ENCODE measurements at regions not wholly inside any gene's neighbourhood (a gene's known extent, or its start where the extent isn't known, plus 50 kb on each side); places are given as distances from the start of the nearest gene placed in this dataset.
A peak's percentile ranks its signal among the peaks of the same experiment; 100 is the strongest.

DNA sequence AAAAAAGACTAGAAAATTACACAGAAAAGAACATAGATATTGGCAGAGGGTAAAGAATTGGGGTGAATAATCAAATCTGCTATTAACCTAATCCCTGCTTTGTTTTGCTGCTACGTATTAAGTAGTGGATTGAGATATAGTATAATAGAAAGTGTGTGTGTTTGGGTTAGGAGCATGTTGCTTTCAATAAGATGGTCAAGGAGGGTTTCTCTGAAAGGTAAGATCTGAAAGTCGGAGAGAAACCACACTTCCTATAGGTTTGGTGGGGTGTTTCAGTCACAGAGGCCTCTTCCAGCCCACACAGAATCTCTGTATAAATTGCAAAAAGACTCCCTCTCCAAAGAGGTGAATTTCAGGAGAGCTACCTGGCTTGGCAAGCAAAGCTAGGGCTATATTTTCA is 345.7 kb upstream of the SATB1 start:
- no peak for DNase-seq

DNA sequence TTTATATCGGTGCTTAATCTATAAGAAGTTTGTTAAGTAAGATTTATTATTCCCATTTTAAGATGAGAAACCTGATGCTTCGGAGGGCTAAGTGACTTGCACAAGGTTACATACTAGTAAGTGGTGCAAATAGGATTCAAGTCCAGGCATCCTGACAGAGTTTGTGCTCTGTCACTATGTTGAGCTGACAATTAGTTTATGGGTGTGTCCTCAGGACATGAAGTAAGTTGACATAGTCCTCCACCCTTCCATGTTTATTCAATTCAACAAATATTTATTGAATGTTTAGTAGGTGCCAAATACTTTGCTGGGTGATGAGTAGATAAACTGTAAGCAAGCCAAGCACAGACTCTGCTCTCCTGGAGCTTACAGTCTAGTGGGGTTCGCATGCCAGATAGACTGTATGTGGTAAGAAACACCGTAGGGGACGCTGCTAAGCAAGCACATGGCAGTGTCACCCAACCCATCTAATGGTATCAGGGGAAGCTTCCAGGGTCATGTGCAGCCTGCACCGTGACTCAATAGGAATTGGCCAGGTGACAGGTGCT is 342.7 kb upstream of the SATB1 start:
- DNase-seq, result no peak

DNA sequence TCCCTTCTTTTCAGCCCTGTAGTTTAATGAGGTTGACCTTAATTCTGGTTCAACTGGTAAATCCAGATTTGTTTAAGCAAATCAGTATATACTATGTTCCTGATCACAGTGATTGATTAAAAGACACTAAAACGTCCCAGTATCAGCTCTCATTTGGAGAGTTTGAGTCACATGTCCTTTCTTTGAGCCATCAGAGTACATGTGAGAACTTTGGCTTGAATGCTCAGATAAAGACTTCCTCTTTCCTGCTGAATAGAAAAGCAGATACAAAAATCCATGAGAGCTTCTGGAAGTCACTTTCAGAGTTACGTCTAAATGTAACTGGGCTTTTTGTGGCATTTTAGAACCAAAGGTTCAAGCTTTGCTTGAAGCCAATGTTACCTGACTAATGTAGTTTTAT is 341.8 kb upstream of the SATB1 start:
- DNase-seq, result no peak

DNA sequence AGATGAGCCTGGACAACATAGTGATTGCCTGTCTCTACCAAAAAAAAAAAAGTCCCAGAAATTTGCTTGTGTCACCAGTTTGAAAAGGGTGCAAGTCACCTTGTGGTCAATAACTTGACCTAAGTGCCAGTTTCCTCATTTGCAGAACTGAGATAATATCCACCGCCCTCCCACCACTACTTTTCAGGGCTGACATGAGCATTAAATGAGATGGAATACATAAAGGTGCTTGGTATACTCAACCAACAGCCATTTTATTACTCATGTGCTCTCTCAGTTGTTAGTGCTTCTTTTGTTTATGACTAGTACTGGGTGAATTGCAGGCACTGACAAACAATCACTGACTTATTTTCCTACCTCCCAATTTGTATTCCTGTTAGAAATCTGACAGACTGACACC is 340.5 kb upstream of the SATB1 start:
- no peak for DNase-seq

DNA sequence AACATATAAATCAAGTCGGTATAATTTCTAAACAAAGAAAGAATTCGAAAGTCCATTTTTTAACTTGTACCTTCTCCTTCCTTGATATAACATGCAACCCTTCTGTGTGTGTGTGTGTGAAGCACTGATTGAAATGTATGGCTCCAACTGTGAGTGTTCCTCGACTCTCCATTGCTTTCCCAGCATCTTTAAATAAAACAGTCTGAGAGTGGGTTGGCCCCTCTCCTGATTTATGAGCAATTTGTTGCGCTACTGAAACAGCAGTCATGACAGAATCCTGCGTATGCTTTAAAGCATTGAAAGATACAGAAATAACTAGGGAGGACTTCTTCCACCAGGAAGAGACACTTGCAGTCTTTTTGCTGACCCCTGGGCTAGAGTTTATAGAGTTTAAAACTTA is 340.0 kb upstream of the SATB1 start:
- DNase-seq, result no peak

DNA sequence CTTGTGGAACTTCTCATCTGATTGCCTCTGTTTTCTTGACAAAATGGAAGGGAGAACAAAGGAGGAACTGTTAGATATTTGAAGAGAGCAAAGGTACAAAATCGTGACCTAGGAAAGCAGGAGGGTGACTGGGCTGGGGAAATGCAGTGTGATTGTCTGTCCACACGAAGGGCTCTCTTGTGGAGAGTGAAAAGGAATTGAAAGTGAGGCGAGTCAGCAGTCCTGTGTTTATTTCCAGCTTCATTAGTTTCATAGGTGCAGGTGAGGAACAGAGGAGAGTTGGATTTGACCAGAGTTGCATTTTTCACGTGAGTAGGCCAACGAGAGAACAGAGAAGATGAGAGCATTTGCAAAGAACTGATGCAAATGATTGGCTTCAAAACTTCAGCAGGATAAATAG is 336.4 kb upstream of the SATB1 start:
- DNase-seq, result no peak

DNA sequence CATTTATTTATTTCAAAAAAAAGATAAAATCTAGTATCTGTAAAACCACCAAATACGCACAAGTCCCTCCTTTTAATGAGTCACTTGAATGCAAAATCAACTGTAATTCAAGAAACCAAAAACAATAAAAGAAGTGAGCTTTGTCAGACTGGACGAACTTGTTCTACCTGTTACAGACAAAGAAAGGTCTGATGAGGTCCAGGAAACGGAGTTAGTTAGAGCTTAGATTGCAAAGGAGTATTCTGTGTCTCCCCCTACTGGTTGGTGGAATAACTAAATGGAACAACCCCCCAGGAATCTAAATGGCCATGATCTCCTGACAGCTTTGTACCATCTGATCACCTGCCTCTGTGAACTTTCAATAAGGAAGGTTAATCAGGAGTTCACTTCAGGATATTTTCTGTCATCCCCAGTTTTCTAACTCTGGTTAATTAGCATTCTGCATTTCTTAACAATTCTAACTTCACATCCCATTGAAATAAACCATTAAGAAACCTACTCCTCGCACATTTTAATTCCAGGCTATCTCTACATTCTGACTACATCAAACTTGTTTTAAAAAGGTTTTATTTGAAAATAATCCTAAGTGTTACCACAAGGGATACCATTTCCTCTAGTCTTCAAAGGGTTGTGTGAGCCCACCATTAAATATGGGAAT is 333.0 kb upstream of the SATB1 start:
- peak in 1 of 2 experiments; percentile 28 for DNase-seq

DNA sequence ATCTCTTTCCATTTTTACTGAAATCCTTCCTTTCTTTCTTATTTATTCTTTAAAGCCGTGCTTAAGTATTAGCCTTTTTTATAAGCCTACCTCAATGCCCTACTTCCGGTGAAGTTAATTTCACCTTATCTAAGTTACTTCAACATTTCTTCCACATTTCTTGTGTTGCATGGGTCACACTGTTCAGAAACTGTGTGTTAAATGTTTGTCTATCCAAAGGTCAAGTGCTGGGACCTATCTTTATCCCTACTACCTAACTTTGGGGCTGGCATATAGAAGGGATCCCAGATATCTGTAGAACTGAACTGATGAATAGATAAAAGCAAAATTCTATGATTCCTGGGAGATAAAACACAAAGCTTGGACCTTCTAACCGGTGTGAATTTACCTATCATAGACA is 332.3 kb upstream of the SATB1 start:
- no peak for DNase-seq

DNA sequence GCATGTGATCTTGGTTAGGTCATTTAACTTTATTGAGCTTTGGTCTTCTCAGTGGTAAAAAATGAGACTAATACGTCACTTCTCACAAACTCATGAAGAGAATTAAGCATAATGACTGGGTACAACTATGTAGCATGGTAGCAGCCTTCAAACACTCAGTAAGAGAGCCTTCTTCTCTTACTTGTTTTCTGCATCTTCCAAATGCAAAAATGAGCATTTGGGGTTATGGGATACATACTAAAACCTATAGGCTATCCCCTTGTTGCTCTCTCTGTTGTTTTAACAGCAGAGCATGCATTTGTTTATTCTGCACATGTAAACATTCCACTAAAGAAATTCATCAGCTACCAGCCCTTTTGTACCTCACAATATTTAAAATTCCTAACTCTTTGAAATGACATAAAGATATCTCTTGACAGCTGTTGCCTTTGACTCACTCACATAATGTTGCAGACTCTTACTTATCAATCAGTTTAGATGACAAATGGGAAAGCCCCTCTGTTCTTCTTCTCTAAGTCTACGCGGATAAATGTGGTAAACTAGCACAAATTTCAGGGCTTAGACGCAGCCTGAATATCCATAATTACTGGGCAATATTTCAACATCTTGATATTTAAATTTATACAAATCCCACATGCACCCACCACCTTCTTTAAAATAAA is 327.3 kb upstream of the SATB1 start:
- no peak for DNase-seq

DNA sequence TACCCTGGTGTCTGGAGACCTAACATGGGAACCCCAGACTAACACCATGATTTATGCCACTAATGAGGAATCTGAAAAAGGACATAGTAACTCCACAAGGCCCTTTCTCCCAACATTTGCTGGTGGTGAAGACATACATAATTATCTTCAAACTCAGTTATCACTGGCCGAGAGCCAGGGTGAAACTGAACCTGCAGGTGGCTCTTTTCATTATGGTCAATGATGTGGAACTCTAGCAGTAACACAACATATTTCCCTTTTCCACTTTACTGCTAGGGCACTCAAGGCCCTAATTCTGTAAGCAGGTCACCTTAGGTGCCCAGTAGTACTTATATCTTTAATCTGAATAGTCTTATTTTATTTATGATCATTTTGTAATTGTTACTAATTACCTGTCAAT is 326.4 kb upstream of the SATB1 start:
- DNase-seq, result peak; percentile 5 to 13

DNA sequence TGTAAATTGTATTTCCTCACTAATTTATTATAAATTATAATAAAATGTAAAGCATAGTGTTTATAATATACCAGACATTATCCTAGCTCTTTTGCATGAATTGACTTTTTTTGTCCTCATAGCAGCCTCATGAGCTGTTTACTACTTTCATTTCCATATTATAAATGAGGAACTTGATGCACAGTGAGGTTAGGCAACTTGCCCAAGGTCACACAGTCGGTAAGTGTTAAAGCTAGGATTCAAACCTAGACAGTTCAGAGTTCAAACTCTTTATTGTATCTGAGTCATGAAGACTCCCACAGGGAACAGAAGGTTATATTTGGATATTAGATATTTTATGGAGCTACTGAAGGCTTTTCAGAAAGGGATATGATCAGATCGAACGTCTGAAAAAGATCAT is 322.2 kb upstream of the SATB1 start:
- DNase-seq, result no peak

DNA sequence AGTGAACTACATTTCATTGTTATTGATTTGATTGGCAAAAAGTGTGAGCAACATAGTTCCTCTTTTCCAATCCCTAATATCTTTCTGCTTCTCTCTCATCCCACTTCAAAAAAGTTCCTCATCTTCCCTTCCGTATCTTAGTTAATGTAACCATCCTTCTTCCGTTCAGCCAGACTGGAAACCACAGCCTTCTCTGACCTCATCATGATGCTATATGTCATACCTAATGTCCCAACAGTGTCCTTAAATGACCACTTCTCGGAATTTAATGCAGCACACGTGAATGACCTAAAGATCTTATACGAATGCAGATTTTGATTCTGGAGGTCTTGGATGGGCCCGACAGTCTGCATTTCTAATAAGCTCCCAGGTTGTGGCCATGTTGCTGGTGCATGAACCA is 320.3 kb upstream of the SATB1 start:
- no peak for DNase-seq

DNA sequence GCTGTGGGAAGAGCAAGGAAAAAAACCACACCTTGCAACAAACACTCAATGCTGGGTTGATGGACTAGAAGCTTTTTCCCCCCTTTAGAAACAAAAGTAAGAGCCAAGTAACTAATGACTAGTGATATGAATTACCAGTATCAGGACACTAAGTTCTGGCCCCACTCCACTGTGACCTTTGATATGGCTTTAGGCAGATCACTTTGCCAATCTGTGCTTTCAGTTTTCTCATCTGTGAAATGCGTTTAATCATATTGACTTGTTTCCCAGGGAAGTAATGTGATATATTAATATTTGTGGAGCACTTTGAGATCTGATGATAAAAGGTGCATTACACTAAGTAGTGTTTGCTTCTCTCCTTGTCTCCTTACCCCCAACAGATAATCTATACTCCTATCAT is 319.3 kb upstream of the SATB1 start:
- no peak for DNase-seq

DNA sequence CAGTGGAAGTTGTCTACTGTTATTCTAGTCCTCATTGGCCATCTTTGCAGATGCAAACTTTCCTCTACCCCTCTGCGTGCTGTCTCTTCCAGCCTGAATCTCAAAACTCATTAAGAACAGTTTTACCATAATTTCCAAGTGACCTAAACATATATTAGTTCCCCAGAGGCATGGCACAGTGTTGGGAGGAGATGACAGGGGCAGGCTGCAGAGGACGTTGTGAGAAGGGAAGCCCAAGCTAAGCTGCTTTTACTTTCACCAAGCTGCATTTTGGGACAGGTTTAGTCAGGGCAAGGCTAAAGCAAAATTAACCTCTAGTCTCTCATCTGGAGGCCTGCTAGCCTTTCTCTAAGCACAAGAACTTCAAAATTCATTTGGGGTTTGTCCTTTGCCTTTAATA is 318.6 kb upstream of the SATB1 start:
- DNase-seq, result no peak

DNA sequence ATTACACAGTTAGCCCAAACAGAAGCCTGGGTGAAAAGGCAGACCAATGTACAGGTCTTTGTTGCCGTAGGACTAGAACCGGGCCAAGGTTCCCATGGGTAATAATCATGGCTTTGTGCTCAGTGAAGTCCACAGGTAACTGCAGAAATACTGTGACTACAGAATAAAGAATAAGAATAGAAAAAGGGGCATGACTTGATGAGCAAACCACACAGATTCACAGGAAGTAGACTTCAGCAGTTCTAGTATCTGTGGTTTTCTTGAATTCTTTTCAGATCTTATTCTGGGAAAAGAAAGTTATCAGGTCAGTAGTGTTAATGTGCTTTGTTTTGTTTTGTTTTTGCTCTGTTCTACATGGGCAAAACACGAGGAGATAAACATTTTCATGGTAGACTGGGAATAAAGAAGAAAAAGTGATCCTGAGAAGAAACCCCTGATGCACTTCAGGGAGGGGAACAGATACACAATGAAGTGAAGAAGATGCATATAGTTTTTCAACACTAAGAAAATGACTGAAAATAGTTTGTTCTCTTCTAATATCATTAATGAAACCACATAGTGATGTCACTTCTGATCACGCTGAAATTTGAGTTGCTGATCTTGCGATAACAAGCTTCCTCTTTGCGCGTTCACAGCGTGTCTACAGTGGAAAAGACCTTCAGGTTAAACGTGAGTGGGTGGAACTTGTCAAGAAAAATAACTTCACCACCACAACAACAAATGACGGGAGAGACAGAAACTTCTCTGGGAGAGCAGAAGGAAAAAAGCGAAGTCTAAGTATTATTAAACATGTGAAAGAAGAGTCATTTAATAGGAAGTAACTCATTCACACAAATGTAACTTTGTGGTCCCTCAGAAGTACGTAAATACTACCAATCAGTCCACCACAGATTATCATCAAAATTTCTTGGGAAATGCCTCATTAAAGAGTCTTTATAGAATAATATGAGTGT is 315.8 kb upstream of the SATB1 start:
- DNase-seq, result no peak

DNA sequence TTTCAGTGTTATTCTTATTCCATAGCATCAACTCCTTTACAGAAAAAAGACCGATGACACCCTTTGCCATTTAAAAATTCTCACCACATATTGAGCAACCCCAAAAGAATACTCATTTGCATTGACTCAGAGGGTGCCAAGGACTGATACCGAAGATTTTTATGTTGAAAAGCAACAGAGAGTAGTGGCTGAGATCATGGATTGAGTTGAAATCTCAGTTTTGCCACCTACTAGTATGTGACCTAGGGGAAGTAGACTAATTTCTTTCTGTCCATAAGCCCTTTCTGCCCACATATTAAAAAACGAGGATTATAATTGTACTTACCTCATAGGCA is 313.9 kb upstream of the SATB1 start:
- no peak for DNase-seq

DNA sequence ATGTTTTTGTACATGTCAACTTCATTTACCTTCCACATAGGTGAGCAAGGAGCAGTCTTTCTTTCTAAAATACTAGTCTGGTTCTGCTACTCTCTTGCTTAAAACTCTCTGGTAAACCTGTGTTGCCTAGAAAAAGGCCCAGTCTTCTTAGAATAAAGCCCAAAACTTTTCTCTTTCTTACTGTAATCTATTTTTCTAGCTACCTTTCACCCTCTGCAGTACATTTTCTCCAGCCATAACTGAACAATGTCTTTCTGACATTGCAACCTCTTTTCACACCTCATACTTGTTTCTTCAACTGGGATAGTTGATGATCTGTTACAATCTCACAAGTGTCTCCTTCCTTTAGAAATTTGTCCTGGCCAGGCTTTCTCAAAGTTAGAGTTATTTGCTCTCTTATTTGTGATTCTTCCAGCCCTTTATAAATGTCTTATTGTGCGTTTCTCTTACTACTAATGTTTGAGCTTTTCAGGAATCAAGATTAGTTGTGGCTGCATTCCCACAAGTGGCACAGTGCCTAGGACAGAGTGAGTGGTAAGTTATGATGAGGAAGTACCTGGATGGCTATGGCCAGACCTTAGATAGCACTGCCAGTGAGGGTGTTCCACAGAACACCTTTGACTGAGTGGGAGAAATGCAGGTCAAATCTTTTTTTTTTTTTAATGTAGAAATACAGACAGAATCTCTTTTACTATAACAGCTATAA is 313.4 kb upstream of the SATB1 start:
- DNase-seq, result no peak

DNA sequence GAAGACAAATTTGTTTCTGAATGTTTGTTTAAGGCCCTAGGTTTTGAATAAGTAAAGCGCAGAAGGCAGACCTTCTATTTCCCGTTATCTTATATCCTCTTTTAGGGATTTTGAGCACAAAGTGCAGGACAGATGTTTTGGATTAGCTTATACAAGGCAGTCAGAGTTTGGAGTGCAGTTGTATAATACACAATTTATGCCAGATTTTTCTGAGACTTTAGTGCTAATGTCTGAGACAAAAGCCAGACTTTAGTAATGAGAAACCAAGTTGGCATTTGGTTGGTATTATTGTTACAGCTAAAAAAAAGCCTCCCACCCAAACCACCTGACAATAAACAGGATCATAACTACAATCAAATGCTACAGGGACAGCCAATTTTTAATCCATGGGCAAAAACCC is 309.9 kb upstream of the SATB1 start:
- no peak for DNase-seq

DNA sequence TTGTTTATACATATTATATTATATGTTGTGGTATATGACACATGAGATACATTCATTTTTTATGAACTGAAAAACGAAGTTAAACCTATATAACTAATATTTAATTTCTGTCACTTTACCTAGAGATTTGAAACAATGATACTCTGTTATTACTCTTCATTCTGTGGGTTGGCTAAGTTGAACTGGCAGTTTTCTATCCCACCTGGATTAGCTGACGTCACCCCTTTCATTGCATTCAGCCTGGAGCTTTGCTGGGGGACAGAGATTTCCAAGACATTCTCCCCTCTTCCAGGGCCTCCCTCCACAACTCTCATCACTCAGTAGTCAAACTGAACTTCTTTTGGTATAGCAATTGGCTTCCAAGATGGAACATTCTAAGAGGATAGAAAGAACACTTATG is 309.2 kb upstream of the SATB1 start:
- DNase-seq, result no peak

DNA sequence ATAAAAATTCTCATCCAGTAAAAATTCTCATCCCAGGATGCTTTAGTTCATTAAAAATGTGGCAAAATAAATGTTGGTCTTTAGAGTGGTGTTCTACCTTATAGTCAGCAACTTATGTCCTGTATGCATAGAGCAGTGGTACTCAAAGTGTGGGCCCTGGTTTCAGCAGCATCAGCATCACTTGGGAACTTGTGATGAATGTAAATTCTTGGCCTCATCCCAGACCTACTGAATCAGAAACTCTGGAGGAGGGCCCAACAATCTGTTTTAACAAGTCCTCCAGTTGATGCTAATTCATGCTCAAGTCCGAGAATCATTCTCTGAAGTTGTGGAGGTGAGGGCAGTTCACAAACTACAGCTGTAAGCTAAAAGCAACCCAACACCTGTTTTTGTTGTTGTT is 307.3 kb upstream of the SATB1 start:
- DNase-seq, result no peak

DNA sequence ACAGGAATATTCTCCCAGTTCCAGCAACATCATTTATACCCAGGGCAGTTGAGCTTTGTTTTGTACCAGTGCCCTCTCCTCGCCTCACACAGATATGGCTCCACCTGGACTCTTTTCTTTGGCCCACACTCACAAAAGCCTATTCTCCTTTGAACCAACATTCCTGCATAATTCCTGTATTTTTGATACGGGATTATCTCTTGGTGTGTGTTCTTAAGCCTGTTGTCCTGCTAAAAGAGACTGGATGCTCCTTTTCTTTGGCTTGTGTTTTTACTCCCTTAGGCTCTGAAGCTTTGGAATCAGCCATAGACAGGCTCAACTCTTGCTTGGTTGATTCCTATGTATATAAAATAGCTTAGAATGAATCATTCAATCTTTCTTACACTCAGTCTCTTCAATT is 305.4 kb upstream of the SATB1 start:
- DNase-seq, result no peak

DNA sequence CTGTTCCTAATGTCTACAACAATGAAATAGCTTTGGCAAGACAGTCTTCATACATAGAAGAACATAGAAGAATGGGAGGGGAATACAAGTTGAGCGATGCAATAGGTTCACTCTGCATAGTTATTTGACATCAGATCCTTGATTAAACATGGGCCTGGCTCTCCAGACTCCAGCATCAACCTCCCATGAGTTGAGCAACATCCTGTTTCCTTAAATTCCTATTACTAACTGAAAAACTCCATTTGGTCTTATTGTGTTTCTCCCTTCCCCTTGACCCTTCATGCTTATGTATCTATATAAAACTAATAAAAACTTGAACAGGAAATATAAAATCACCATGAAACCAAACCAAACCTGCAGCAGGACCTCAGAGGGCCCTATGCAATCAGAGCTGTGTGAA is 304.5 kb upstream of the SATB1 start:
- DNase-seq, result no peak
